Epithelial cell of esophagus (primary cell): ENCODE measurements at regions not wholly inside any gene's neighbourhood (a gene's known extent, or its start where the extent isn't known, plus 50 kb on each side); places are given as distances from the start of the nearest gene placed in this dataset.

Experiments
- DNase-seq: peaks from one replicate; pipeline ENCODE4 v3.0.0; 2010; ENCODE audit warnings: low read depth
- H3K4me3 ChIP-seq: 2 replicates; pipeline ENCODE4 v1.5.1; 2011; ENCODE audit warnings: mild to moderate bottlenecking, low read length, control low read depth
- TF ChIP-seq, protein P1 (sequence below): IDR thresholded peaks from 2 replicates; pipeline ENCODE4 v1.5.1; 2011; ENCODE audit warnings: low read depth, mild to moderate bottlenecking, low read length, control low read depth, inconsistent platforms; ENCODE audit not compliant: insufficient read depth; ENCODE audit errors: missing control alignments

DNA sequence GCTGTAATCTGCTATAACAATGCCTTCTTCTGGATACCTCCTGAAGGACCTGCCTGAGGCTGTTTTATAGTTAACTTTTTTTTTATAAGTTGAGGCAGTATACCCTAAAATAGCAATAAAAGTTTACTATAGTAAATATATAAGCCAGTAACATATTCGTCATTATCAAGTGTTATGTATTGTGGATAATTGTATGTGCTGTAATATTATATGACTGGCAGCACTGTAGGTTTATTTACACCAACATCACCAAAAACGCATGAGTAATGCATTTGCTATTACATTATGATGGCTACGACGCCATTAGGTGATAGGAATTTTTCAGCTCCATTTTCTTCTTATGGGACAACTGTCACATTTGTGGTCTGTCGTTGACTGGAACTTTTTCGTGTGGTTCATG lies 237.2 kb upstream of the PITX2 start:
- H3K4me3 ChIP-seq = no peak overlapping the region
- TF ChIP-seq, protein P1, sequence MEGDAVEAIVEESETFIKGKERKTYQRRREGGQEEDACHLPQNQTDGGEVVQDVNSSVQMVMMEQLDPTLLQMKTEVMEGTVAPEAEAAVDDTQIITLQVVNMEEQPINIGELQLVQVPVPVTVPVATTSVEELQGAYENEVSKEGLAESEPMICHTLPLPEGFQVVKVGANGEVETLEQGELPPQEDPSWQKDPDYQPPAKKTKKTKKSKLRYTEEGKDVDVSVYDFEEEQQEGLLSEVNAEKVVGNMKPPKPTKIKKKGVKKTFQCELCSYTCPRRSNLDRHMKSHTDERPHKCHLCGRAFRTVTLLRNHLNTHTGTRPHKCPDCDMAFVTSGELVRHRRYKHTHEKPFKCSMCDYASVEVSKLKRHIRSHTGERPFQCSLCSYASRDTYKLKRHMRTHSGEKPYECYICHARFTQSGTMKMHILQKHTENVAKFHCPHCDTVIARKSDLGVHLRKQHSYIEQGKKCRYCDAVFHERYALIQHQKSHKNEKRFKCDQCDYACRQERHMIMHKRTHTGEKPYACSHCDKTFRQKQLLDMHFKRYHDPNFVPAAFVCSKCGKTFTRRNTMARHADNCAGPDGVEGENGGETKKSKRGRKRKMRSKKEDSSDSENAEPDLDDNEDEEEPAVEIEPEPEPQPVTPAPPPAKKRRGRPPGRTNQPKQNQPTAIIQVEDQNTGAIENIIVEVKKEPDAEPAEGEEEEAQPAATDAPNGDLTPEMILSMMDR = no peak
- DNase-seq = no peak

GRCh38 chr4:110860901-110861300 lies 238.0 kb upstream of the PITX2 start:
- DNase-seq = no peak
- TF ChIP-seq, protein P1 = no peak
- no peak overlapping the region for H3K4me3 ChIP-seq

- TF ChIP-seq, protein P1 = no peak
- H3K4me3 ChIP-seq = no peak overlapping the region
- DNase-seq = no peak
Observed at GRCh38 chr4:110865611-110866259, 242.9 kb upstream of the PITX2 start.

GRCh38 chr4:110867251-110867960 lies 244.5 kb upstream of the PITX2 start:
- DNase-seq = peak; percentile 53
- TF ChIP-seq, protein P1 = no peak
- H3K4me3 ChIP-seq = no peak overlapping the region

DNA sequence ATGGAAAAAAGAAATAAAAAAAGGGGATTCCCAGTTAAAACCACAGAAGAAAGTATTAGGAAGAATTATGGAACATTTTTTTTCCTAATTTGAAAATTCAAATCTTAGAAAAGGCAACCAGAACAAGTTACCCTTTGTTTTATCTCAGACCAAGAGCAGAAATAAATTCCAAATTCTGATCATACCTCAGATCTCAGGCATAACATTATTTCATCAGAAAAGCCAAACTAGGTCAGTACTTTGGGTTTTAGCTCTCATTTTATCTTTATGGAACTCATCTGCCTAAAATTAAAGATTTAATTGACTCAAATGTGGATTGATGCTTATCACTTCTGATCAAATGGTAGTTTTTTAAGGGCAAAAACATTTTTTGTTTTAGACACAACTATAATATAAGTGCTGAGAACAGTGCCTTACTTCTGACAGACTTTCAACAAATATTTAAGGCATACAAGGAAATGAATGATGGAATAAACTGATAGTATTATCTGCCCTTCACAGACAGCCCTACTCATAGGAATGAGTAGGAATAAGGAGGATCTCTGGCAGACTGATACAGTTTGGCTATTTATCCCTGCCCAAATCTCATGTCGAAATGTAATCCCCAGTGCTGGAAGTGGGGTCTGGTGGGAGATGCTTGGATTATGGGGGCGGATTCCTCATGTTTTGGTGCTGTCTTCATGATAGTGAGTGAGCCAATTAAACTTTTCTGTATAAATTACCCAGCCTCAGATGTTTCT lies 245.3 kb upstream of the PITX2 start:
- H3K4me3 ChIP-seq = no peak overlapping the region
- TF ChIP-seq, protein P1 = no peak
- no peak for DNase-seq

DNA sequence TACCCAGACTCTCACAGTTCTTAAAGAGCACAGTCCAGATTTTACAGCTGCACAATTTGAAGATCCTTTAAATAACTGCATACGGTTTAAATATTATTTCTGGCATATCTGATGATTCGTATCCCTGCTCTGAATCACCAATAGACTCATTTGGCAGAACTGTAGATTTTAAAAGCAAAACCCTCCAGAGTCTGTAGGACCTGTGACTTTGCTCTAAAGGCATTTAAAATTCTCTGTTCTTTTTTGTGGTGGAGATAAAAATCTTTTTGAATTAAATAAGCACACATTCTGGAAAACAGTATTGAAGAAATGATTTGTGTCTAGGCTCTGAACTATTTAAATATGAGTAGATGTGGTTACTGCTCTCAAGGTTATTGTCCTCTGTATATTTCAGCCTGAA lies 246.2 kb upstream of the PITX2 start:
- DNase-seq = no peak
- no peak overlapping the region for H3K4me3 ChIP-seq
- TF ChIP-seq, protein P1 = no peak
